Tibial artery (tissue), 4 donors: ENCODE measurements at regions not wholly inside any gene's neighbourhood (a gene's known extent, or its start where the extent isn't known, plus 50 kb on each side); places are given as distances from the start of the nearest gene placed in this dataset.

Source experiments
- DNase-seq, 2 donors: peaks; one replicate each; pipeline ENCODE4 v3.0.0-alpha.2; 2019
- H3K27ac ChIP-seq, 2 donors: fragments of 200-600 bp; sonication (generic) in 1 of 2; 1 replicate in 1 of 2; 2 replicates in 1 of 2; pipeline ENCODE4 v1.5.1; 2018 to 2019; ENCODE audit warnings: mild to moderate bottlenecking in 1 of 2
- H3K27me3 ChIP-seq, 2 donors: fragments of 200-600 bp; sonication (generic) in 1 of 2; one replicate each; pipeline versions ENCODE4 v1.5.1 to v1.6.0; 2016 to 2019
- H3K36me3 ChIP-seq, 3 donors: fragments of 200-600 bp; sonication (generic) in 2 of 3; one replicate each; pipeline ENCODE4 v1.5.1; 2016 to 2019; ENCODE audit warnings: mild to moderate bottlenecking in 2 of 3
- H3K4me1 ChIP-seq, 4 donors: fragments of 200-600 bp; sonication (generic) in 2 of 4; 1 replicate in 3 of 4; 2 replicates in 1 of 4; pipeline ENCODE4 v1.5.1; 2016 to 2019
- H3K4me3 ChIP-seq, 2 donors: fragments of 200-600 bp; sonication (generic) in 1 of 2; 1 replicate in 1 of 2; 2 replicates in 1 of 2; pipeline ENCODE4 v1.5.1; 2018 to 2019; ENCODE audit warnings: mild to moderate bottlenecking in 2 of 2
- H3K9me3 ChIP-seq, 3 donors: fragments of 200-600 bp; sonication (generic) in 1 of 3; one replicate each; pipeline ENCODE4 v1.5.1; 2016 to 2019
- CTCF ChIP-seq, 2 experiments: fragments of 200-600 bp in 1 of 2; fragments of 450-650 bp in 1 of 2; IDR thresholded peaks; one replicate each; pipeline ENCODE4 v1.5.1; 2017 to 2019; ENCODE audit warnings: antibody characterized with exemption in 2 of 2, mild to moderate bottlenecking in 1 of 2, moderate library complexity in 1 of 2
- intact Hi-C: fragments of 100-400 bp; cut with DNase I; formaldehyde crosslinking; loops from one replicate; pipeline ENCODE4 v1.15.0; 2023; ENCODE audit warnings: low total_unique reads

- TF ChIP-seq CTCF (IDR thresholded peaks at IDR 0.05), result no peak
- DNase-seq, result peak; percentile 16 to 35
- Histone ChIP-seq H3K9me3 (no peaks in the 10 kb centered on the region), H3K27me3 (no peaks in the 10 kb centered on the region), H3K4me1 (no peaks in the 10 kb centered on the region), H3K4me3 (no peak overlapping the region), H3K36me3 (no peaks in the 10 kb centered on the region), H3K27ac (no peak overlapping the region)
- intact Hi-C loops, result no loop called here
Measured at GRCh38 chr22:49570032-49570848, 257.4 kb downstream of the BRD1 start.

- peak; percentile 12 to 50 for DNase-seq
- H3K4me1 ChIP-seq, result no peaks in the 10 kb centered on the region
- H3K27me3 ChIP-seq, result no peaks in the 10 kb centered on the region
- H3K36me3 ChIP-seq, result no peaks in the 10 kb centered on the region
- no peaks in the 10 kb centered on the region for H3K9me3 ChIP-seq
- intact Hi-C loops, result no loop called here
- TF ChIP-seq CTCF (IDR thresholded peaks at IDR 0.05), result no peak
- H3K4me3 ChIP-seq, result no peak overlapping the region
- no peak overlapping the region for H3K27ac ChIP-seq
Measured at GRCh38 chr22:49569286-49570031, 258.2 kb downstream of the BRD1 start.

GRCh38 chr22:49568751-49569285, 258.9 kb downstream of the BRD1 start:
- intact Hi-C loops, result no loop called here
- no peak overlapping the region for H3K4me3 ChIP-seq
- peak; percentile 2 to 53 for DNase-seq
- H3K9me3 ChIP-seq, result no peaks in the 10 kb centered on the region
- no peak for TF ChIP-seq CTCF (IDR thresholded peaks at IDR 0.05)
- no peaks in the 10 kb centered on the region for H3K36me3 ChIP-seq
- H3K4me1 ChIP-seq, result no peaks in the 10 kb centered on the region
- no peaks in the 10 kb centered on the region for H3K27me3 ChIP-seq
- H3K27ac ChIP-seq, result no peak overlapping the region

- no peaks in the 10 kb centered on the region for H3K27me3 ChIP-seq
- no peaks in the 10 kb centered on the region for H3K36me3 ChIP-seq
- H3K4me3 ChIP-seq, result no peak overlapping the region
- intact Hi-C loops, result no loop called here
- no peak for TF ChIP-seq CTCF (IDR thresholded peaks at IDR 0.05)
- peak; percentile 13 to 42 for DNase-seq
- H3K27ac ChIP-seq, result no peak overlapping the region
- H3K9me3 ChIP-seq, result no peaks in the 10 kb centered on the region
- no peaks in the 10 kb centered on the region for H3K4me1 ChIP-seq
Measured at GRCh38 chr22:49567899-49568750, 259.5 kb downstream of the BRD1 start.

- no peak for TF ChIP-seq CTCF (IDR thresholded peaks at IDR 0.05)
- intact Hi-C loops, result no loop called here
- DNase-seq, result peak; percentile 13 to 51
Measured at GRCh38 chr22:49566693-49567092, 261.0 kb downstream of the BRD1 start.

More at GRCh38 chr22:49566693-49567092, 261.0 kb downstream of the BRD1 start:
- no peaks in the 10 kb centered on the region for H3K36me3 ChIP-seq
- no peaks in the 10 kb centered on the region for H3K9me3 ChIP-seq
- no peaks in the 10 kb centered on the region for H3K4me1 ChIP-seq
- no peak overlapping the region for H3K27ac ChIP-seq
- no peaks in the 10 kb centered on the region for H3K27me3 ChIP-seq
- H3K4me3 ChIP-seq, result no peak overlapping the region
